Progenitor cell of endocrine pancreas (in vitro differentiated cells): ENCODE measurements at regions not wholly inside any gene's neighbourhood (a gene's known extent, or its start where the extent isn't known, plus 50 kb on each side); places are given as distances from the start of the nearest gene placed in this dataset.

Experiments
- DNase-seq: peaks from one replicate; pipeline ENCODE4 v3.0.0; 2021; ENCODE audit warnings: low spot score; ENCODE audit not compliant: unreplicated experiment
- H3K27ac Mint-ChIP-seq: 2 replicates; pipeline ENCODE4 v1.8.0; 2021; ENCODE audit warnings: mild to moderate bottlenecking, moderate library complexity, mixed read lengths
- H3K27me3 Mint-ChIP-seq: 2 replicates; pipeline ENCODE4 v1.8.0; 2021; ENCODE audit warnings: mixed read lengths
- H3K36me3 Mint-ChIP-seq: 2 replicates; pipeline ENCODE4 v1.8.0; 2022; ENCODE audit warnings: mixed read lengths; ENCODE audit not compliant: insufficient read depth
- H3K4me1 Mint-ChIP-seq: 2 replicates; pipeline ENCODE4 v1.8.0; 2021; ENCODE audit warnings: low read depth, mixed read lengths
- H3K4me3 Mint-ChIP-seq: 2 replicates; pipeline ENCODE4 v1.8.0; 2021; ENCODE audit warnings: low read depth, mild to moderate bottlenecking, moderate library complexity, mixed read lengths
- H3K9me3 Mint-ChIP-seq: 2 replicates; pipeline ENCODE4 v1.8.0; 2021; ENCODE audit warnings: low read depth, mixed read lengths
- TF ChIP-seq, protein P1 (sequence below): fragments of 200-600 bp; sonication (generic); IDR thresholded peaks from one replicate; pipeline ENCODE4 v1.5.0; 2021; ENCODE audit warnings: antibody characterized with exemption, mild to moderate bottlenecking; ENCODE audit not compliant: unreplicated experiment

DNA sequence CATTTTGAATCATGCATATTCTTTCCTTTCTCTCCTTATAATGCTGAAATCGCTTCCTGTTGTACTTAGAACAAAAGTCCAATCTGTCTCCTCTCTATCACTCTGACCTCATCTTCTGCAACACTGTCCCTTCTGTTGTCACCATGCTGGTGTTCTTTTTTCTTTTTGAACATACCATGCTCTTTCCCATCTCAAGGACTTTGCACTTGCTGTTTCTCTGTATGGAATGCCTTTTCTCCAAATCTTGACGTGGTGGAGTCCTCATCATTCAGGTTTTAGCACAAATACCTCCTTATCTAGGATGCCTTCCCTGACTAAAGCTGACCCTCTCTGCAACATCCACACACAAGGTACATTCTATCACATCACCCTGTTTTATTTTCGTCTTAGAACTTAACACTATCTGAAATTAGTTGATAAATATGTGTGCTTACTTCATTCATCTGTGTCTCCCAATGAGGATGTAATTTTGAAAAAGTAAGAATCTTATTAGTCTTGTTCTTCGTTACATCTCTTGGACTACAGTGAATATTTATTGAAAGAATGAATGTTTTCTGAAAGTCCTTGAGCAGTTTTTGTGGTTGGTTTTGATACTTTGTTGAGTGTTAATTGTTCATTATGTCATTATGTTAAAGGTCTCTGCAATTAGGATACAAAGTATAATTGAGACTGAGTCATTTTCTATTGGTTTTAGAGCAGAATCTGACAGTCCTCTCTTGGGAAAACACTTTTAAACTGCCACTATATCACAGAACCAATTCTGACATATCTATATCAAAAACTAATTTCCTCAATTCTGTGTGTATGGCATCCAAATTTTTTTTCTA is 145.3 kb upstream of the RASA1 start:
- Mint-ChIP-seq H3K36me3 (no peaks in the 10 kb centered on the region), H3K4me3 (no peak overlapping the region), H3K9me3 (no peaks in the 10 kb centered on the region), H3K4me1 (no peaks in the 10 kb centered on the region), H3K27me3 (no peaks in the 10 kb centered on the region), H3K27ac (no peak overlapping the region)
- no peak for DNase-seq
- TF ChIP-seq, protein P1, sequence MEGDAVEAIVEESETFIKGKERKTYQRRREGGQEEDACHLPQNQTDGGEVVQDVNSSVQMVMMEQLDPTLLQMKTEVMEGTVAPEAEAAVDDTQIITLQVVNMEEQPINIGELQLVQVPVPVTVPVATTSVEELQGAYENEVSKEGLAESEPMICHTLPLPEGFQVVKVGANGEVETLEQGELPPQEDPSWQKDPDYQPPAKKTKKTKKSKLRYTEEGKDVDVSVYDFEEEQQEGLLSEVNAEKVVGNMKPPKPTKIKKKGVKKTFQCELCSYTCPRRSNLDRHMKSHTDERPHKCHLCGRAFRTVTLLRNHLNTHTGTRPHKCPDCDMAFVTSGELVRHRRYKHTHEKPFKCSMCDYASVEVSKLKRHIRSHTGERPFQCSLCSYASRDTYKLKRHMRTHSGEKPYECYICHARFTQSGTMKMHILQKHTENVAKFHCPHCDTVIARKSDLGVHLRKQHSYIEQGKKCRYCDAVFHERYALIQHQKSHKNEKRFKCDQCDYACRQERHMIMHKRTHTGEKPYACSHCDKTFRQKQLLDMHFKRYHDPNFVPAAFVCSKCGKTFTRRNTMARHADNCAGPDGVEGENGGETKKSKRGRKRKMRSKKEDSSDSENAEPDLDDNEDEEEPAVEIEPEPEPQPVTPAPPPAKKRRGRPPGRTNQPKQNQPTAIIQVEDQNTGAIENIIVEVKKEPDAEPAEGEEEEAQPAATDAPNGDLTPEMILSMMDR: no peak

DNA sequence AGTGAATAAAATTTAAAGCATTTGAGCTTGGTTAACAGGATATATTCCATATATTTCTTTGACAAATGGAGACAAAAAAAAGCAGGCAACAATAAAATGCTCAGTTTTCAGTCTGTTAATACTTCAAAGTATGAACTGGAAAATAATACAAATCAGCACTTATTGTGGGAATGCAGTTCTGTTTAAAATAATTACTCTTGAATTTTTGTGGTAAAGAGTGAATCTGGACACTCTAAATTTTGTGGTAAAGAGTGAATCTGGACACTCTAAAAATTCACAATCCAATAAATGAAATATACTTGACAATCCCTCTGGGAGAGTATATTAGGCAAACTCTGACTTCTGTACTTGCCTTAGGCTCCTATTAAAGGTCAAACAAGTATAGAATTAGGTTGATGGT is 141.9 kb upstream of the RASA1 start:
- no peaks in the 10 kb centered on the region for H3K4me1 Mint-ChIP-seq
- TF ChIP-seq, protein P1: no peak
- no peaks in the 10 kb centered on the region for H3K9me3 Mint-ChIP-seq
- H3K27me3 Mint-ChIP-seq: no peaks in the 10 kb centered on the region
- H3K27ac Mint-ChIP-seq: no peak overlapping the region
- no peak overlapping the region for H3K4me3 Mint-ChIP-seq
- H3K36me3 Mint-ChIP-seq: no peaks in the 10 kb centered on the region
- DNase-seq: no peak

DNA sequence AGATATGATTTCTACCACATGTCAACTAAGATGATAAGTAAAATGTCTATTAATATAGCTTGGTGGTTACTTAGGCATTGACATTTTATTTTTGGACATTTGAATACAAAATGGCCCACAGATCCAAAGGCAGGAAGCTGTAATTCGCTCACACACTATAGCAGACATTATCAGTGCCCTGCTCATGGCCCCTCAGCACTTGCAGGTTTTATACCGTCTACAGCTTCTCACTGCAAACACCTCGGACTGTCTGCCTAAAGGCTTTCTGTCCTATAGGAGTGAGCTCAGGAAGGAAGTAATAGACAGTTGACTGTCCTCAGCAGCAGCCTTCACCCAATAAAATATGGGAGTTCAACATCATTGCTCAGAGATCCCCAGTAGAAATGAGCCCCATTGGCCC is 140.8 kb upstream of the RASA1 start:
- H3K4me1 Mint-ChIP-seq: peaks cover 1% of the 10 kb centered on the region

GRCh38 chr5:87127426-87127825 is 140.3 kb upstream of the RASA1 start:
- DNase-seq: no peak
- TF ChIP-seq, protein P1: no peak
- Mint-ChIP-seq H3K9me3 (no peaks in the 10 kb centered on the region), H3K4me1 (peaks cover 5% of the 10 kb centered on the region), H3K4me3 (no peak overlapping the region), H3K36me3 (no peaks in the 10 kb centered on the region), H3K27ac (no peak overlapping the region), H3K27me3 (no peaks in the 10 kb centered on the region)

More for the DNA sequence above, 140.8 kb upstream of the RASA1 start:
- no peaks in the 10 kb centered on the region for H3K9me3 Mint-ChIP-seq
- H3K36me3 Mint-ChIP-seq: no peaks in the 10 kb centered on the region
- no peak for DNase-seq
- H3K27ac Mint-ChIP-seq: no peak overlapping the region
- H3K4me3 Mint-ChIP-seq: no peak overlapping the region
- no peaks in the 10 kb centered on the region for H3K27me3 Mint-ChIP-seq
- TF ChIP-seq, protein P1: no peak

DNA sequence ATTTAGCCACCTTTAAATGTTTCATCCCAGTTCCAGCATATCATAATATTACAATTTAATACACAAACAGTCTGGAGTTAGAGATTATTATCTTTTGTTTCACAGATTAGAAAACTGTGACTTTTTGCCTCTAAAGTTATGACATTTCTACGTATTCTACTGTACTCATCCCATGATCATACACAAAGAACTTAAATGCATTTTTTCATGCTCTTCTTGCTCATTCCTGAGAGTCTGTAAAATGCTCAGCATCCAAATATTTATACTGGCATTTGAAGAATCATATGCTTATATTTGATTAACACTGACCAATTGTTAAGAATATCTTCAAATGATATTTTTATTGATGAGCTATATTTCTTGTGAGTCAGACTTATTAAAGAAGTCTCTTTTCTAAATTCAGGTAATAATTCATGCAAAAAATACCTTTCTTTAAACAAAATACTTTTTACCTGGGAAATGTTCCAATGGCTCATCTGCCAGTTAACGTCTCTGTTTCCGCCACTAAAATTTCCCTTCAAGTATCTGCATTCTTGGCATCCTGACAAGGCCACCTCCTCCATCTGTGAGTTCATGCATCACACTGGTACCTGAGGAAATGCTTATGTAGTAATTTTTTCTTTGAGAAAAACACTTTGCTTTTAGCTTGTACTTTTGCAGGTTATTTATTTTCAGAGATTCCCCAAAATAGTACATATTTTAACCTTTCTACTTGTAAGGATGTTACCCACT is 139.6 kb upstream of the RASA1 start:
- Mint-ChIP-seq H3K27ac (no peak overlapping the region), H3K27me3 (no peaks in the 10 kb centered on the region), H3K4me3 (no peak overlapping the region), H3K4me1 (peaks cover 5% of the 10 kb centered on the region), H3K36me3 (no peaks in the 10 kb centered on the region), H3K9me3 (no peaks in the 10 kb centered on the region)
- TF ChIP-seq, protein P1: no peak
- DNase-seq: no peak
